H1 (cell line): ENCODE measurements at regions not wholly inside any gene's neighbourhood (a gene's known extent, or its start where the extent isn't known, plus 50 kb on each side); places are given as distances from the start of the nearest gene placed in this dataset.

Experiments used
- CTCF ChIA-PET: fragments of 300-600 bp; sonication (Branson Sonifier 250); formaldehyde crosslinking; loops from one replicate; lab custom pipeline; 2021; ENCODE audit not compliant: partially characterized antibody; lab: Charles Lee
- POLR2A ChIA-PET: fragments of 300-600 bp; sonication (Branson Sonifier 250); formaldehyde crosslinking; loops from one replicate; lab custom pipeline; 2021; ENCODE audit warnings: inconsistent platforms; ENCODE audit not compliant: partially characterized antibody; lab: Charles Lee
- DNase-seq, 2 experiments: peaks; one replicate each; pipeline versions ENCODE4 v3.0.0 to v3.0.0-alpha.2; 2010 to 2022; ENCODE audit warnings: low spot score in 2 of 2, low read depth in 1 of 2, mixed read lengths in 1 of 2
- FAIRE-seq: peaks from 2 replicates; lab custom pipeline; 2011; peaks lifted over from hg19 to GRCh38; lab: Jason Lieb, UNC
- H2AFZ ChIP-seq: 2 replicates; pipeline ENCODE4 v1.8.1; 2012; ENCODE audit warnings: low read length, inconsistent platforms
- H2AK5ac ChIP-seq: 2 replicates; pipeline ENCODE4 v1.6.1; 2013; ENCODE audit warnings: low read depth, low read length
- H2BK120ac ChIP-seq: replicated peaks from 2 replicates; pipeline ENCODE3; 2013; ENCODE audit warnings: low read depth, low read length, inconsistent platforms
- H2BK12ac ChIP-seq: 2 replicates; pipeline ENCODE4 v1.6.1; 2013; ENCODE audit warnings: low read depth, low read length
- H2BK15ac ChIP-seq: 2 replicates; pipeline ENCODE4 v1.6.1; 2013; ENCODE audit warnings: low read length
- H2BK20ac ChIP-seq: 2 replicates; pipeline ENCODE4 v1.6.1; 2013; ENCODE audit warnings: low read length
- H2BK5ac ChIP-seq: 2 replicates; pipeline ENCODE4 v1.6.1; 2013; ENCODE audit warnings: low read depth, low read length
- H3K14ac ChIP-seq: 2 replicates; pipeline ENCODE4 v1.6.1; 2013; ENCODE audit warnings: inconsistent platforms; ENCODE audit not compliant: insufficient read length
- H3K18ac ChIP-seq: 2 replicates; pipeline ENCODE4 v1.6.1; 2013; ENCODE audit warnings: low read length; ENCODE audit errors: extremely low read depth
- H3K23ac ChIP-seq: 2 replicates; pipeline ENCODE4 v1.6.1; 2013; ENCODE audit warnings: inconsistent platforms; ENCODE audit not compliant: insufficient read length
- H3K23me2 ChIP-seq: 2 replicates; pipeline ENCODE4 v1.6.1; 2013; ENCODE audit warnings: low read depth, low read length
- H3K27ac ChIP-seq: 2 replicates; pipeline ENCODE4 v1.6.1; 2011; ENCODE audit warnings: low read depth, low read length, inconsistent platforms
- H3K27me3 ChIP-seq, 4 experiments: replicated peaks in 1 of 4; 1 replicate in 1 of 4; 2 replicates in 3 of 4; pipeline versions ENCODE4 v1.6.1 to v1.8.1; 2011 to 2013; ENCODE audit warnings: low read length in 3 of 4, mild to moderate bottlenecking in 3 of 4, inconsistent platforms in 2 of 4, mixed read lengths in 2 of 4, moderate library complexity in 1 of 4; ENCODE audit not compliant: control insufficient read depth in 3 of 4, insufficient read depth in 3 of 4; ENCODE audit errors: extremely low read depth in 1 of 4
- H3K36me3 ChIP-seq, 4 experiments: 2 replicates each; pipeline versions ENCODE4 v1.6.1 to v1.8.1; 2011 to 2013; ENCODE audit warnings: mild to moderate bottlenecking in 4 of 4, low read length in 3 of 4, moderate library complexity in 2 of 4, control low read depth in 1 of 4, inconsistent platforms in 1 of 4; ENCODE audit not compliant: insufficient read depth in 4 of 4, control insufficient read depth in 2 of 4
- H3K4ac ChIP-seq: replicated peaks from 2 replicates; pipeline ENCODE3; 2013; ENCODE audit warnings: low read length, low read depth, mixed read lengths, inconsistent platforms; ENCODE audit not compliant: insufficient read length
- H3K4me1 ChIP-seq, 4 experiments: replicated peaks in 1 of 4; 1 replicate in 1 of 4; 2 replicates in 3 of 4; pipeline versions ENCODE4 v1.6.1 to v1.8.1; 2011 to 2013; ENCODE audit warnings: low read length in 3 of 4, inconsistent platforms in 2 of 4, mixed read lengths in 1 of 4; ENCODE audit not compliant: insufficient read depth in 4 of 4, control insufficient read depth in 3 of 4
- H3K4me2 ChIP-seq, 2 experiments: 2 replicates each; pipeline versions ENCODE4 v1.6.1 to v1.8.1; 2011 to 2013; ENCODE audit warnings: low read depth in 2 of 2, low read length in 2 of 2, control low read depth in 1 of 2, inconsistent platforms in 1 of 2, mild to moderate bottlenecking in 1 of 2; ENCODE audit not compliant: insufficient read depth in 1 of 2
- H3K4me3 ChIP-seq, 4 experiments: fragments of 200-600, 300-600 bp in 1 of 4; sonication (generic), shearing (Covaris generic), sonication (Bioruptor Twin) in 1 of 4; 2 replicates each; pipeline versions ENCODE4 v1.5.1 to v1.8.1; 2011 to 2016; ENCODE audit warnings: low read length in 4 of 4, low read depth in 3 of 4, control low read depth in 2 of 4, inconsistent platforms in 2 of 4, mild to moderate bottlenecking in 2 of 4, mixed read lengths in 1 of 4, moderate library complexity in 1 of 4; ENCODE audit not compliant: insufficient read depth in 2 of 4; ENCODE audit errors: extremely low read depth in 1 of 4
- H3K56ac ChIP-seq: replicated peaks from 2 replicates; pipeline ENCODE3; 2013; ENCODE audit warnings: low read depth, mild to moderate bottlenecking, mixed read lengths, low read length, inconsistent platforms; ENCODE audit not compliant: insufficient read length
- H3K79me1 ChIP-seq: 2 replicates; pipeline ENCODE4 v1.6.1; 2013; ENCODE audit warnings: low read depth, low read length, control low read depth
- H3K79me2 ChIP-seq, 2 experiments: 2 replicates each; pipeline versions ENCODE4 v1.6.1 to v1.8.1; 2012 to 2013; ENCODE audit warnings: low read length in 2 of 2, mild to moderate bottlenecking in 2 of 2, inconsistent platforms in 1 of 2; ENCODE audit not compliant: insufficient read depth in 2 of 2, control insufficient read depth in 1 of 2
- H3K9ac ChIP-seq, 4 experiments: replicated peaks in 1 of 4; 1 replicate in 1 of 4; 2 replicates in 3 of 4; pipeline versions ENCODE4 v1.6.1 to v1.8.1; 2011 to 2013; ENCODE audit warnings: low read depth in 3 of 4, low read length in 3 of 4, control low read depth in 2 of 4, mild to moderate bottlenecking in 2 of 4, moderate library complexity in 2 of 4, inconsistent platforms in 1 of 4; ENCODE audit errors: extremely low read depth in 1 of 4
- H3K9me3 ChIP-seq, 2 experiments: 2 replicates each; pipeline versions ENCODE4 v1.6.1 to v1.8.1; 2012 to 2013; ENCODE audit warnings: mild to moderate bottlenecking in 2 of 2, moderate library complexity in 2 of 2, control low read depth in 1 of 2, inconsistent platforms in 1 of 2, low read depth in 1 of 2, low read length in 1 of 2, mixed read lengths in 1 of 2; ENCODE audit not compliant: insufficient read depth in 2 of 2
- H4K20me1 ChIP-seq, 2 experiments: replicated peaks in 1 of 2; 2 replicates each; pipeline versions ENCODE3 to v1.8.1; 2011 to 2013; ENCODE audit warnings: inconsistent platforms in 2 of 2, low read length in 2 of 2, mild to moderate bottlenecking in 1 of 2; ENCODE audit not compliant: insufficient read depth in 2 of 2, control insufficient read depth in 1 of 2
- H4K5ac ChIP-seq: 2 replicates; pipeline ENCODE4 v1.6.1; 2013; ENCODE audit warnings: low read length, low read depth, mixed read lengths, inconsistent platforms; ENCODE audit not compliant: insufficient read length
- H4K8ac ChIP-seq: 2 replicates; pipeline ENCODE4 v1.8.0; 2013; ENCODE audit warnings: mild to moderate bottlenecking, moderate library complexity, low read length, inconsistent platforms; ENCODE audit not compliant: insufficient read depth; ENCODE audit errors: extremely low read depth
- H4K91ac ChIP-seq: replicated peaks from 2 replicates; pipeline ENCODE3; 2013; ENCODE audit warnings: low read length, mixed read lengths, inconsistent platforms; ENCODE audit not compliant: insufficient read length
- BRCA1 ChIP-seq: IDR thresholded peaks from 2 replicates; pipeline ENCODE4 v1.6.1; 2012; ENCODE audit warnings: low read depth, low read length, improper control_type of control experiment
- GTF2F1 ChIP-seq: IDR thresholded peaks from 2 replicates; pipeline ENCODE4 v1.6.1; 2012; ENCODE audit warnings: low read depth, low read length, improper control_type of control experiment, borderline replicate concordance
- RAD21 ChIP-seq, 2 experiments: IDR thresholded peaks in 1 of 2; conservative IDR thresholded peaks in 1 of 2; 2 replicates each; pipeline ENCODE4 v1.6.1; 2011; ENCODE audit warnings: low read depth in 2 of 2, low read length in 2 of 2, improper control_type of control experiment in 1 of 2, inconsistent platforms in 1 of 2, mild to moderate bottlenecking in 1 of 2, moderate library complexity in 1 of 2
- WGBS, 2 experiments: shearing (Covaris generic) in 1 of 2; methylation state at CpG; one replicate each; pipeline versions ENCODE4 v1.1.6 to v1.1.7; 2013 to 2015; ENCODE audit warnings: low lambda C conversion rate in 2 of 2, mixed read lengths in 2 of 2, inconsistent platforms in 1 of 2, low coverage in 1 of 2, missing lambda C conversion rate in 1 of 2; ENCODE audit not compliant: insufficient replicate concordance in 2 of 2, insufficient coverage in 1 of 2, insufficient read length in 1 of 2; ENCODE audit errors: extremely low coverage in 1 of 2, missing lambda C conversion rate in 1 of 2; 5-methylcytosine and 5-hydroxymethylcytosine counted together

DNA sequence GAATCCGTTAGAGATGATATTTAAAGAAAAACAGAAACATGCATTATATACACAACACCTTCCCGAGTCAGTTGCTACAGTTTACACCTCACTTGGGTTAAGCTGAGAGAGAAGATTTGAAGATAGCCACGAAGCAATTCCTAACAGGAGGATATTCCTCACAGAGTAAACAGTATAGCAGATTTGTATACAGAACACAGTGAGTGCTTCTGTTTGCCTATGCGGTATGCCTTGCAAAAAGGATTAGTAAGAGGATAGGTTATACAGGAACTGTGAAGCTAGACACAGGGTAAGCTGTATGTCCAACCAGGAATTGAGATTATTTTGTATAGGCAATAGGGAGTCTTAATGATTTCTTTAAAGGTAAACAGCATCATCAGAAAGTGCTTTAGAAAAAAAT lies 471.8 kb downstream of the LIG4 start:
- H2AK5ac ChIP-seq = no peak overlapping the region
- H3K23ac ChIP-seq = no peak overlapping the region
- no peak for DNase-seq
- no peak overlapping the region for H2BK5ac ChIP-seq
- H3K27me3 ChIP-seq = no peaks in the 10 kb centered on the region
- H3K4me3 ChIP-seq = no peak overlapping the region
- H4K91ac ChIP-seq = no peak overlapping the region
- H4K8ac ChIP-seq = no peak overlapping the region
- no peak overlapping the region for H2BK20ac ChIP-seq
- no peak overlapping the region for H3K27ac ChIP-seq
- H3K4ac ChIP-seq = no peak overlapping the region
- no peaks in the 10 kb centered on the region for H4K20me1 ChIP-seq
- H3K36me3 ChIP-seq = no peaks in the 10 kb centered on the region
- H4K5ac ChIP-seq = no peak overlapping the region
- TF ChIP-seq BRCA1 = no peak
- no peak for TF ChIP-seq RAD21 (IDR thresholded peaks at IDR 0.05 in 1 of 2, conservative IDR thresholded peaks at IDR 0.05 in 1 of 2; ENCODE audit: low read depth in 2 of 2, low read length in 2 of 2)
- no peak for TF ChIP-seq GTF2F1
- TF ChIP-seq, all 59 proteins: peak for 0
- FAIRE-seq = no peak
- Histone ChIP-seq H3K18ac (no peak overlapping the region), H3K4me2 (no peak overlapping the region), H3K4me1 (no peaks in the 10 kb centered on the region; a peak in 1 of 7 replicates), H3K14ac (no peak overlapping the region), H3K23me2 (no peaks in the 10 kb centered on the region), H3K9me3 (no peaks in the 10 kb centered on the region), H2BK120ac (no peak overlapping the region), H3K9ac (no peak overlapping the region), H2BK15ac (no peak overlapping the region), H2AFZ (no peak overlapping the region), H2BK12ac (no peak overlapping the region), H3K56ac (no peak overlapping the region), H3K79me2 (no peaks in the 10 kb centered on the region), H3K79me1 (no peaks in the 10 kb centered on the region; the same call in 1 of the 2 replicates)
- POLR2A ChIA-PET = no interaction called here
- CTCF ChIA-PET = interaction anchor here (0.6 to 1.7 kb wide), 2 partner anchors 13 to 25 kb away, joined by 3 to 4 read pairs; no protein-coding TSS in a partner anchor
- 85% methylated on average over 4 of the region's 4 CpGs; no CpG with 5 or more reads in 1 of the 2 experiments for WGBS, 2 experiments
